Cardiac fibroblast (primary cell): ENCODE measurements at regions not wholly inside any gene's neighbourhood (a gene's known extent, or its start where the extent isn't known, plus 50 kb on each side); places are given as distances from the start of the nearest gene placed in this dataset.

Experiments
- DNase-seq, 2 donors: peaks; one replicate each; pipeline versions ENCODE4 v3.0.0 to v3.0.0-alpha.2; 2010; ENCODE audit warnings: low read depth in 2 of 2
- H3K4me3 ChIP-seq, 2 donors: replicated peaks in 1 of 2; 1 replicate in 1 of 2; 2 replicates in 1 of 2; pipeline ENCODE4 v1.5.1; 2011; ENCODE audit warnings: low read depth in 2 of 2, low read length in 2 of 2, mild to moderate bottlenecking in 2 of 2, moderate library complexity in 1 of 2
- TF ChIP-seq, protein P1 (sequence below): IDR thresholded peaks from one replicate; pipeline ENCODE4 v1.5.1; 2011; ENCODE audit warnings: low read depth, mild to moderate bottlenecking, low read length, inconsistent platforms

DNA sequence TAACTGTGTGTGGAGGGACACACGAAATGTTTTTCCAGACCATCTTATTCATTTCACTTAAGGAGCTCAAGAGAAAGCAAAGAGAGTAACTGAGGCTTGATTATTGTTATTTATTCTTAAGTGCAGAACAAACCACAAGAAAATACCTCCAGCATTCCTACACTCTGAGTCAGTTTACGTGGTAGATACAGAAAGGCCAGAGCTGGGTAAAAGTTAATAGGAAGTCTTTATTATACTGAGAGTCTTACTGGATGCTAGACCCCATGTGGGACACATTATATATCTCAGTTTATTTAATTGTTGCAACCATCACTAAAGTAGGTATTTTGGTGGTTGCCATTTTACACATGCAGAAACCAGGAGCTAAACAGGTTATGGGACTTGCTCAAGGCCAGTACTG lies 261.4 kb upstream of the POU2AF2 start:
- peak; percentile 67 to 75 for DNase-seq
- TF ChIP-seq, protein P1, sequence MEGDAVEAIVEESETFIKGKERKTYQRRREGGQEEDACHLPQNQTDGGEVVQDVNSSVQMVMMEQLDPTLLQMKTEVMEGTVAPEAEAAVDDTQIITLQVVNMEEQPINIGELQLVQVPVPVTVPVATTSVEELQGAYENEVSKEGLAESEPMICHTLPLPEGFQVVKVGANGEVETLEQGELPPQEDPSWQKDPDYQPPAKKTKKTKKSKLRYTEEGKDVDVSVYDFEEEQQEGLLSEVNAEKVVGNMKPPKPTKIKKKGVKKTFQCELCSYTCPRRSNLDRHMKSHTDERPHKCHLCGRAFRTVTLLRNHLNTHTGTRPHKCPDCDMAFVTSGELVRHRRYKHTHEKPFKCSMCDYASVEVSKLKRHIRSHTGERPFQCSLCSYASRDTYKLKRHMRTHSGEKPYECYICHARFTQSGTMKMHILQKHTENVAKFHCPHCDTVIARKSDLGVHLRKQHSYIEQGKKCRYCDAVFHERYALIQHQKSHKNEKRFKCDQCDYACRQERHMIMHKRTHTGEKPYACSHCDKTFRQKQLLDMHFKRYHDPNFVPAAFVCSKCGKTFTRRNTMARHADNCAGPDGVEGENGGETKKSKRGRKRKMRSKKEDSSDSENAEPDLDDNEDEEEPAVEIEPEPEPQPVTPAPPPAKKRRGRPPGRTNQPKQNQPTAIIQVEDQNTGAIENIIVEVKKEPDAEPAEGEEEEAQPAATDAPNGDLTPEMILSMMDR = no peak

DNA sequence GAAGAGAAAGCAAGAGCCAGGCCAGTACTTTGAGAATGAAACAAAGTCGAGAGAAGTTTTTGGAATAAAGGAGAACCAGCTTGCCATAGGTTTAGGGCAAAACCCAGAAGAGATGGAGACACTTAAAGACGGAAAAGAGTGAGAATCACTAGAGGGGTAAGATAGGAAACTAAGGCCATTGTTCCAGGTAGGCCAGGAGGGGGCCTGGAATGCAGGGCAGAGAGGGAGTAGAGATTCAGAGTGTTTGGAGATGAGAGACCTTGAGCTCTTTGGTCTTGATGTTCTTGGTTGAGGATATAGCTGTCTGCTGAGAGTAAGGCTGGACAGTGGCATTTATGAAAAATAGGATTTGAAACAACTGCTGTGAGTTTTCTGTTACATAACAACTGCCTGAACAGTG lies 263.3 kb upstream of the POU2AF2 start:
- DNase-seq = no peak
- H3K4me3 ChIP-seq = no peak overlapping the region
- TF ChIP-seq, protein P1 = no peak

More for the DNA sequence above, 261.4 kb upstream of the POU2AF2 start:
- no peak overlapping the region for H3K4me3 ChIP-seq

DNA sequence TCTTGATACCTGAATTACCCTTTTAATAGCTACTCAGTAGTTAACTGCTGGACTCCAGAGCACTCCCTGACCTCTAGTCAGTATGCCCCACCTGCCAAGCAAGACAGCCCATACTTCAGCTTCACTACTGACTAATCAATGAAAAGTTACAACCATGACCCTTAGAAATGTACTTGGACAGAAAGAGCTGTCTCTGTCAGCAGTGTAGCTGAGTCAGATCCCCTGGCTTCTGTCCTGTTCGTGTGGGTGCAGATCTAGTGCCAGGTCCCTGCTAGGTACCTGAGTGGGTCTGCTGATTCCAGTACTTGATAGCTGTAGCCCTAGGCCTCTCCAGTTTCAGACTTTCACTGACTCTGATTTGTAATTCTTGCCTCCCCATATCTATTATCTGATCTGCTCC lies 265.8 kb upstream of the POU2AF2 start:
- peak in 1 of 2 donors; percentile 33 for DNase-seq
- no peak overlapping the region for H3K4me3 ChIP-seq
- TF ChIP-seq, protein P1 = no peak

DNA sequence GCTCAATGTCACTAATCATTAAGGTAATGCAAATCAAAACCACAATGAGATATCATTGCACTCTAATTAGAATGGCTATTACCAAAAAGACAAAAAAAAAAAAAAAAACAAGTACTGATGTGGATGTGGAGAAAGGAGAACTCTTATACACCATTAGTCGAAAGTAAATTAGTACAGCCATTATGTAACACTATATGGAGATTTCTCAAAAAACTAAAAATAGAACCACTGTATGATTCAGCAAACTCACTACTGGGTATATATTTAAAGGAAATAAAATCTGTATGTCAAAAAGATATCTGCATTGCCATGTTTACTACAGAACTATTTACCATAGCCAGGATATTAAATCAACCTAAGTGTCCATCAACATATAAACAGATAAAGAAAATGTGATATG lies 265.4 kb upstream of the ARHGAP20 start:
- no peak for DNase-seq
- TF ChIP-seq, protein P1 = no peak
- no peak overlapping the region for H3K4me3 ChIP-seq

DNA sequence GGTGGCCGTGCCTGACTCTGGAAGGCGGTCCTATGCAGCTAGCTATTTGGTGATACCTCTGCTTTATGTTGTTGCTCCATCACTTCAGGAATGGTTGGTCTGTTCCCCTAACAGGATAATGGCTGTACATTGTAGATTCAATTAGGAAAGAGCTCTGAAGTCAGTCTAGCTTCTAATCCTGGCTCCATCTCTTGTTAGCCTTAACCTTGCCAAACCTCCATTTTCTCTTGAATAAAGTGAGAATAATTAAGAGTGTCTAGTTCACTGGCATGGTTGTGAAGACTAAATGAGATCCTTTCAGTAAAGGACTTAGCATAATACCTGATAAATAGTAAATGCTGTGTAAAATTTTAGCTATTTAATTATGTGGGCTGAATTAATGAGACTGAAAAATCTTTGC lies 262.5 kb upstream of the ARHGAP20 start:
- H3K4me3 ChIP-seq = no peak overlapping the region
- DNase-seq = no peak
- TF ChIP-seq, protein P1 = no peak

DNA sequence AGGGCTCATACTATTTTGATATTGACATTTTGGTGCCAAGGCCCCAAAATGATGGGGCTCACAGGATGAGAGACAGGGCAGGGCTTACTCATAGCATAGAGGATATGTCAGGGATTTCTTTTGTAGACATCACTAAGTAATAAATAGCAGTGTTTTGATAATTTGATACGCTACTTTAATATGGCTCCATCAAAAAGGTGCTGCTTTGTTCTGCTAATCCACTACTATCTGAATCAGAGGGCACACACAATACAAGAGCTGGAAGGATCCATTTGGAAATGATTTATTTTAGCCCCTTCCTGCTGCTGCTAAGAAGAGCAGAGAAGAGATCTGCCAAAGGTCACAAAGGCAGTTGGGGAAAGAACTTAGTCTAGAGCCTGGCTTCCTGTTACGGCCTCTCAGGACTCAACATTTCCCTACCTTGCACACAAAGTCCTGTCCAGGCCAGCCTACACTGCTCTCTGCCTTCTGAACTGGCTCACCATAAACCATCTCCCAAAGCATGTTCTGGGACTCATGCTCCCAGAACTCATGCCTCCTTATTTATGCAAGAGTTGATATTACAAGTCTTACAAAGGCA lies 261.3 kb upstream of the ARHGAP20 start:
- H3K4me3 ChIP-seq = no peak overlapping the region
- TF ChIP-seq, protein P1 = no peak
- no peak for DNase-seq

DNA sequence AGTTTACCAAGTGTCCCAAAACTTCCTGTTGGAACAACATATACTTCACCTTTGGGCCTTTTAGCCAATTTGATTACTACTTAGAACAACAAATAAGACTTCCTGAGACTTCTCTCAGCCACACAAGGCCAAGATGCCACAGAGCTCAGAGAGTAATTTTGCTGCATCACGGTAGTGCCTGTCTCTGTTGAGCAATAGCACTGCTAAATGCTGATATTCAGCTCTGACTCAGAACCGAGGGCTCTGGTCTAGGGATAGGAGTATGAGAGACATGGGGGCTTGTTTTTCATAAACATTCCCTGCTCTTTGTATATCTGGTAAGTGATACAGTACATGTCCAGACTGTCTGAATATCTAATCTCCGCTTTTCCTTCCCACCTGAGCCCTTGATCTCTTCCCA lies 260.4 kb upstream of the ARHGAP20 start:
- peak; percentile 87 to 92 for DNase-seq
- no peak overlapping the region for H3K4me3 ChIP-seq
- TF ChIP-seq, protein P1 = no peak
